K562 (cell line): ENCODE measurements at regions not wholly inside any gene's neighbourhood (a gene's known extent, or its start where the extent isn't known, plus 50 kb on each side); places are given as distances from the start of the nearest gene placed in this dataset.

Source experiments
- ATAC-seq: fragments of 200-7000 bp; cut with Tn5 transposase; 3 replicates; pipeline ENCODE4 v1.9.1; 2020; ENCODE audit warnings: moderate library complexity
- BruUV-seq: library from RNA; stranded (reverse); fragments of 400-500 nt; replicated peaks from 2 replicates; lab custom pipeline; 2021; lab: Mats Ljungman, UMichigan
- CTCF ChIA-PET: fragments of 300-600 bp; formaldehyde crosslinking; extraction: SDS; loops from one replicate; lab custom pipeline; 2021; ENCODE audit warnings: low intra/inter-chr PET ratio; lab: Yijun Ruan, JAX
- POLR2A ChIA-PET: fragments of 300-600, 350-650 bp; sonication (Branson Sonifier 250); formaldehyde crosslinking; extraction: SDS; loops from one replicate; lab custom pipeline; 2021; ENCODE audit warnings: antibody characterized with exemption, inconsistent platforms; lab: Yijun Ruan, JAX
- DNase-seq, 4 experiments: peaks; one replicate each; pipeline versions ENCODE4 v3.0.0 to v3.0.0-alpha.2; 2011 to 2018; ENCODE audit warnings: low spot score in 3 of 4, mixed read lengths in 3 of 4; ENCODE audit errors: extremely low read depth in 1 of 4
- FAIRE-seq: peaks from 2 replicates; lab custom pipeline; 2011; peaks lifted over from hg19 to GRCh38; lab: Jason Lieb, UNC
- H2AFZ ChIP-seq: 2 replicates; pipeline ENCODE4 v1.6.0; 2011; ENCODE audit warnings: low read depth, low read length, control low read depth, inconsistent platforms
- H3K27ac ChIP-seq: fragments of 200-600 bp; 3 replicates; pipeline ENCODE4 v1.8.0; 2011; ENCODE audit warnings: low read depth, mild to moderate bottlenecking, control low read depth, inconsistent platforms, low read length, moderate library complexity, mixed read lengths; ENCODE audit errors: extremely low read depth
- H3K27me3 ChIP-seq, 2 experiments: fragments of 300-600 bp in 1 of 2; 2 replicates in 1 of 2; 3 replicates in 1 of 2; pipeline versions ENCODE4 v1.6.0 to v1.8.0; 2011; ENCODE audit warnings: inconsistent platforms in 2 of 2, low read length in 2 of 2, mild to moderate bottlenecking in 1 of 2, mixed read lengths in 1 of 2, moderate library complexity in 1 of 2; ENCODE audit not compliant: control insufficient read depth in 2 of 2, insufficient read depth in 2 of 2
- H3K36me3 ChIP-seq: fragments of 300-600 bp; 3 replicates; pipeline ENCODE4 v1.8.0; 2011; ENCODE audit warnings: mild to moderate bottlenecking, low read length, inconsistent platforms; ENCODE audit not compliant: control insufficient read depth, insufficient read depth
- H3K4me1 ChIP-seq, 2 experiments: fragments of 200-600 bp in 1 of 2; replicated peaks in 1 of 2; 2 replicates in 1 of 2; 3 replicates in 1 of 2; pipeline versions ENCODE4 v1.5.1 to v1.8.0; 2011; ENCODE audit warnings: inconsistent platforms in 2 of 2, low read length in 2 of 2, mild to moderate bottlenecking in 1 of 2, mixed read lengths in 1 of 2, moderate library complexity in 1 of 2; ENCODE audit not compliant: control insufficient read depth in 2 of 2, insufficient read depth in 2 of 2
- H3K4me2 ChIP-seq: 2 replicates; pipeline ENCODE4 v1.6.1; 2011; ENCODE audit warnings: low read length, control low read depth, inconsistent platforms, mixed read lengths; ENCODE audit not compliant: insufficient read depth
- H3K4me3 ChIP-seq: fragments of 200-600 bp; sonication (generic), shearing (Covaris generic); 2 replicates; pipeline ENCODE4 v1.5.1; 2016; ENCODE audit warnings: control low read depth, inconsistent platforms
- H3K79me2 ChIP-seq: fragments of 200-600 bp; 3 replicates; pipeline ENCODE4 v1.8.0; 2011; ENCODE audit warnings: low read length, inconsistent platforms; ENCODE audit not compliant: control insufficient read depth, insufficient read depth
- H3K9ac ChIP-seq, 2 experiments: 2 replicates each; pipeline versions ENCODE4 v1.6.0 to v1.6.1; 2011; ENCODE audit warnings: low read depth in 2 of 2, low read length in 2 of 2, control low read depth in 1 of 2, inconsistent platforms in 1 of 2, mild to moderate bottlenecking in 1 of 2, mixed read lengths in 1 of 2; ENCODE audit not compliant: insufficient read depth in 1 of 2
- H3K9me1 ChIP-seq: one replicate; pipeline ENCODE4 v1.6.0; 2011; ENCODE audit warnings: inconsistent platforms, mild to moderate bottlenecking, low read length, moderate library complexity; ENCODE audit not compliant: control insufficient read depth, insufficient read depth
- H3K9me3 ChIP-seq: replicated peaks from 2 replicates; pipeline ENCODE4 v1.5.1; 2011; ENCODE audit warnings: low read depth, low read length, inconsistent platforms; ENCODE audit not compliant: control insufficient read depth, insufficient read depth
- H4K20me1 ChIP-seq: replicated peaks from 2 replicates; pipeline ENCODE4 v1.6.1; 2011; ENCODE audit warnings: low read length, inconsistent platforms, mixed read lengths; ENCODE audit not compliant: control insufficient read depth, insufficient read depth
- MAFF ChIP-seq: IDR thresholded peaks from 2 replicates; pipeline ENCODE4 v1.6.1; 2012; ENCODE audit warnings: low read length, improper control_type of control experiment
- MTA2 ChIP-seq: fragments of 450-650 bp; IDR thresholded peaks from 2 replicates; pipeline ENCODE4 v1.6.1; 2016; ENCODE audit warnings: low read depth
- NFYB ChIP-seq: IDR thresholded peaks from 2 replicates; pipeline ENCODE4 v1.6.1; 2011; ENCODE audit warnings: mild to moderate bottlenecking, moderate library complexity; ENCODE audit not compliant: insufficient read length; ENCODE audit errors: extremely low read depth
- SMARCB1 ChIP-seq: IDR thresholded peaks from 2 replicates; pipeline ENCODE4 v1.6.1; 2011; ENCODE audit warnings: improper control_type of control experiment, low read depth; ENCODE audit not compliant: insufficient read length
- WHSC1 ChIP-seq: IDR thresholded peaks from one replicate; pipeline ENCODE4 v1.6.1; 2012; ENCODE audit warnings: low read length, control low read depth, inconsistent platforms
- ZNF57 ChIP-seq: fragments of 450-650 bp; formaldehyde crosslinking; IDR thresholded peaks from 2 replicates; pipeline ENCODE4 v1.4.0; 2020; ENCODE audit warnings: mild to moderate bottlenecking, moderate library complexity
- ZNF717 ChIP-seq: fragments of 250-450 bp; sonication (Bioruptor Pico); IDR thresholded peaks from 2 replicates; pipeline ENCODE4 v1.5.0; 2021
- WGBS: fragments of 100-300 bp; shearing (Covaris generic); methylation state at CpG from one replicate; pipeline ENCODE4 v1.1.6; 2016; ENCODE audit warnings: low coverage, mixed read lengths; ENCODE audit not compliant: insufficient coverage; ENCODE audit errors: missing lambda C conversion rate; 5-methylcytosine and 5-hydroxymethylcytosine counted together
- in situ Hi-C: fragments of 300-500 bp; cut with MboI; formaldehyde crosslinking; loops from 4 replicates; pipeline ENCODE4 v1.15.0; 2018; ENCODE audit warnings: inconsistent platforms, mixed read lengths
- intact Hi-C: fragments of 100-400 bp; cut with micrococcal nuclease; formaldehyde crosslinking; loops from 2 replicates; pipeline ENCODE4 v1.14.2; 2022
- TF ChIP-seq, protein P1 (sequence below): fragments of 450-650 bp; IDR thresholded peaks from 2 replicates; pipeline ENCODE4 v1.6.1; 2018; ENCODE audit not compliant: partially characterized antibody

DNA sequence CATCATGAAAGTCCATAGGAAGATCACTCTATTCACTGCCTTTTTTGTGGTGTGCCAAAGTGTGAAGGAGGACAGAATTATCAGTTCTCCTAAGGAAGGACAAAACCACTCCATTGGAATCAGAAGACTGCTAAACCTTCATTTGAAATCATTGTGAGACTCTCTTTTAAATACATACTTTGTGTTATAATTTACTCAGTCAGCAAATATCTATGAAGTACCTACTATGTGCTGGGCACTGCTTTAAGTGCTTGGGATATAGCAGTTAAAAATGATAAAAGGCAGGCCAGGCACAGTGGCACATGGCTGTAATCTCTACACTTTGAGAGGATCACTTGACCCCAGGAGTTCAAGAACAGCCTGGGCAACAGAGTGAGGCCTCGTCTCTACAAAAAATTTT, 692.3 kb downstream of the DSC3 start (continued):
- no peak for TF ChIP-seq SMARCB1
- no peak for TF ChIP-seq NFYB
- TF ChIP-seq WHSC1, result no peak
- TF ChIP-seq ZNF57 (CRISPR knock-in tag), result no peak
- TF ChIP-seq ZNF717 (CRISPR knock-in tag), result no peak
- TF ChIP-seq MAFF, result peak; percentile 54

DNA sequence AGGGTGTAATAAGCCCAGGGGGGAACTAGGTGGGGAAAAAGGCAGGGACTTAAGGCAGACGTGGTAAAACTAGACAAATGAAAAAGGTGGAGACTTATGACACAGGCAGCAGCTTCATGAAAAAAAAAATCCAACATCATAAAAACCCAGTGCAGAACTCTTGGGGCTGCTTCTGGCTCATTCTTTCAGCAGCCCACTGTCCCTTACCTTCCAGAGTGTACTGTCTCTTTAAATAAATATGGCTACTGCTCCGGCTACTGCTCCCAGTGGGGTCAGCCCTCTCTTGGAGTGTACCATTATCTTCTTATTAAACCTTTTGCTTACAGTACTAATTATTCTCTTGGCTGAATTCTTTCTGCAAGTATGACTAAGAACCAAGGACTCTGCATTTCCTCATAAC, 699.5 kb downstream of the DSC3 start:
- Histone ChIP-seq H3K27ac (no peak overlapping the region), H3K4me1 (no peaks in the 10 kb centered on the region), H3K4me2 (no peak overlapping the region), H3K9me3 (no peaks in the 10 kb centered on the region), H3K36me3 (no peaks in the 10 kb centered on the region), H4K20me1 (no peaks in the 10 kb centered on the region), H3K27me3 (no peaks in the 10 kb centered on the region), H3K4me3 (no peak overlapping the region), H2AFZ (no peak overlapping the region), H3K9me1 (no peaks in the 10 kb centered on the region), H3K9ac (no peak overlapping the region), H3K79me2 (no peaks in the 10 kb centered on the region)
- no peak for TF ChIP-seq MTA2
- TF ChIP-seq, protein P1, sequence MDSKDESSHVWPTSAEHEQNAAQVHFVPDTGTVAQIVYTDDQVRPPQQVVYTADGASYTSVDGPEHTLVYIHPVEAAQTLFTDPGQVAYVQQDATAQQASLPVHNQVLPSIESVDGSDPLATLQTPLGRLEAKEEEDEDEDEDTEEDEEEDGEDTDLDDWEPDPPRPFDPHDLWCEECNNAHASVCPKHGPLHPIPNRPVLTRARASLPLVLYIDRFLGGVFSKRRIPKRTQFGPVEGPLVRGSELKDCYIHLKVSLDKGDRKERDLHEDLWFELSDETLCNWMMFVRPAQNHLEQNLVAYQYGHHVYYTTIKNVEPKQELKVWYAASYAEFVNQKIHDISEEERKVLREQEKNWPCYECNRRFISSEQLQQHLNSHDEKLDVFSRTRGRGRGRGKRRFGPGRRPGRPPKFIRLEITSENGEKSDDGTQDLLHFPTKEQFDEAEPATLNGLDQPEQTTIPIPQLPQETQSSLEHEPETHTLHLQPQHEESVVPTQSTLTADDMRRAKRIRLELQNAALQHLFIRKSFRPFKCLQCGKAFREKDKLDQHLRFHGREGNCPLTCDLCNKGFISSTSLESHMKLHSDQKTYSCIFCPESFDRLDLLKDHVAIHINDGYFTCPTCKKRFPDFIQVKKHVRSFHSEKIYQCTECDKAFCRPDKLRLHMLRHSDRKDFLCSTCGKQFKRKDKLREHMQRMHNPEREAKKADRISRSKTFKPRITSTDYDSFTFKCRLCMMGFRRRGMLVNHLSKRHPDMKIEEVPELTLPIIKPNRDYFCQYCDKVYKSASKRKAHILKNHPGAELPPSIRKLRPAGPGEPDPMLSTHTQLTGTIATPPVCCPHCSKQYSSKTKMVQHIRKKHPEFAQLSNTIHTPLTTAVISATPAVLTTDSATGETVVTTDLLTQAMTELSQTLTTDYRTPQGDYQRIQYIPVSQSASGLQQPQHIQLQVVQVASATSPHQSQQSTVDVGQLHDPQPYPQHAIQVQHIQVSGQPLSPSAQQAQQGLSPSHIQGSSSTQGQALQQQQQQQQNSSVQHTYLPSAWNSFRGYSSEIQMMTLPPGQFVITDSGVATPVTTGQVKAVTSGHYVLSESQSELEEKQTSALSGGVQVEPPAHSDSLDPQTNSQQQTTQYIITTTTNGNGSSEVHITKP, result peak; percentile 72
- ChIA-PET CTCF (no interaction called here), POLR2A (no interaction called here)
- DNase-seq (no peak), ATAC-seq (peak; percentile 58; the same call in 2 of the 3 replicates), FAIRE-seq (no peak)
- in situ Hi-C loops, result no loop called here
- intact Hi-C loops, result no loop called here
- 18% methylated on average over 2 of the region's 2 CpGs for WGBS
- BruUV-seq, result no TSS peak
